Karpas-422 (cell line): ENCODE measurements at regions not wholly inside any gene's neighbourhood (a gene's known extent, or its start where the extent isn't known, plus 50 kb on each side); places are given as distances from the start of the nearest gene placed in this dataset.
"Not testable (repeated sequence)": the region's sequence is repeated elsewhere in the genome, so short reads cannot be mapped to it uniquely, and the experiment has no call there.

Experiments used
- DNase-seq: peaks from one replicate; pipeline ENCODE4 v3.0.0-alpha.2; 2015
- H2AFZ ChIP-seq: fragments of 200-600 bp; sonication (generic); 2 replicates; pipeline ENCODE4 v1.6.1; 2014; ENCODE audit warnings: antibody characterized with exemption, low read length, mixed read lengths
- H3K27ac ChIP-seq: fragments of 200-600 bp; sonication (generic); 2 replicates; pipeline ENCODE4 v1.5.1; 2014; ENCODE audit warnings: mild to moderate bottlenecking, low read length, moderate library complexity
- H3K27me3 ChIP-seq: fragments of 200-600 bp; sonication (generic); 2 replicates; pipeline ENCODE4 v1.6.1; 2014; ENCODE audit warnings: low read length, mixed read lengths
- H3K36me3 ChIP-seq: fragments of 200-600 bp; sonication (generic); 2 replicates; pipeline ENCODE4 v1.6.1; 2014; ENCODE audit warnings: low read length, mixed read lengths; ENCODE audit not compliant: insufficient read depth
- H3K4me1 ChIP-seq: fragments of 200-600 bp; sonication (generic); 2 replicates; pipeline ENCODE4 v1.6.1; 2014; ENCODE audit warnings: mild to moderate bottlenecking, low read length, mixed read lengths
- H3K4me2 ChIP-seq: fragments of 200-600 bp; sonication (generic); 2 replicates; pipeline ENCODE4 v1.6.1; 2014; ENCODE audit warnings: low read length, low read depth, mild to moderate bottlenecking; ENCODE audit not compliant: poor library complexity, severe bottlenecking
- H3K4me3 ChIP-seq: fragments of 200-600 bp; sonication (generic); 2 replicates; pipeline ENCODE4 v1.5.1; 2014; ENCODE audit warnings: mild to moderate bottlenecking, antibody characterized with exemption, low read length, mixed read lengths
- H3K79me2 ChIP-seq: fragments of 200-600 bp; sonication (generic); 2 replicates; pipeline ENCODE4 v1.6.1; 2014; ENCODE audit warnings: mild to moderate bottlenecking, low read length, mixed read lengths
- H3K9ac ChIP-seq: fragments of 200-600 bp; sonication (generic); 2 replicates; pipeline ENCODE4 v1.6.0; 2014; ENCODE audit warnings: low read length
- H3K9me2 ChIP-seq: fragments of 200-600 bp; sonication (generic), shearing (Covaris generic); replicated peaks from 2 replicates; pipeline ENCODE4 v1.6.0; 2014; ENCODE audit warnings: mild to moderate bottlenecking, low read length, moderate library complexity; ENCODE audit not compliant: insufficient read depth
- H3K9me3 ChIP-seq: fragments of 300-700, 200-600 bp; sonication (generic); 2 replicates; pipeline ENCODE4 v1.6.1; 2014; ENCODE audit warnings: low read length, mixed read lengths
- H4K20me1 ChIP-seq: fragments of 200-600 bp; sonication (generic); 2 replicates; pipeline ENCODE4 v1.6.1; 2014; ENCODE audit warnings: mild to moderate bottlenecking, antibody characterized with exemption, low read length, low read depth; ENCODE audit not compliant: insufficient read depth

DNA sequence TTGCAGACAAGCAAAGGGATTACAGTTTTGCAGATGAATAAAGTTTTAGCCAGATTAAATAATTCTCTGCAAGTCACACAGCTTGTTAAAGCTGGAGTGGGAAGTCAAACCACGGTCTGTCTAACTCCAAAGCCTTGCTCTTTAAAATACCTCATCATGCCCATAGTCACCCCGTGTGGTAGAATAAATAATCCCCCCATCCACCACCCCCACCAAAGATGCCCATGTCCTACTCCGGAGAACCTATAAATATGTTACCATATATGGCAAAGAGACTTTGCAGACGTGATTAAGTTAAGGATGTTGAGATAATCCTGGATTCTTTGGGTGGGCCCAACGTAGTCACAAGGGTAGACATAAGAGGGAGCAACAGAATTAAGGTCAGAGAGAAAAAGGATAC lies 118.7 kb downstream of the BEND2 start:
- H3K79me2 ChIP-seq = no peaks in the 10 kb centered on the region
- H3K4me3 ChIP-seq = no peak overlapping the region
- H3K4me1 ChIP-seq = no peaks in the 10 kb centered on the region
- H3K36me3 ChIP-seq = no peaks in the 10 kb centered on the region
- H3K9me2 ChIP-seq = no peaks in the 10 kb centered on the region
- H3K4me2 ChIP-seq = no peak overlapping the region
- no peak overlapping the region for H3K27ac ChIP-seq
- H3K9ac ChIP-seq = no peak overlapping the region
- no peak overlapping the region for H2AFZ ChIP-seq
- no peaks in the 10 kb centered on the region for H3K9me3 ChIP-seq
- no peaks in the 10 kb centered on the region for H3K27me3 ChIP-seq
- DNase-seq = no peak
- no peaks in the 10 kb centered on the region for H4K20me1 ChIP-seq

DNA sequence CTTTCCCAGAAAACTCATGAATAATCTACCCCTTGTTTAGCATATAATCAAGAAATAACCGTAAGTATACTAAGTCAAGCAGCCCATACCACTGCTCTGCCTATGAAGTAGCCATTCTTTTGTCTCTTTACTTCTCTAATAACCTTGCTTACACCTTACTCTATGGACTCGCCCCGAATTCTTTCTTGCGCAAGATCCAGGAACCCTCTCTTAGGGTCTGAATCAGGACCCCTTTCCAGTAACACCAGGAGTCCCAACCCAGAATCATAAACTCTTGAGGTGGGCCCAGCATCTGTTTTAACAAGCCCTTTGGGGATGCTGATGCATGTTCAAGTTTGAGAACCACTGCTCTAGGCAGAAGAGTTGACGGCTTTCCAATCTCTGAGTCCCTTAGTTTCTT lies 119.6 kb downstream of the BEND2 start:
- Histone ChIP-seq H4K20me1 (no peaks in the 10 kb centered on the region), H3K9ac (no peak overlapping the region), H3K27ac (no peak overlapping the region), H3K27me3 (no peaks in the 10 kb centered on the region), H3K9me2 (no peaks in the 10 kb centered on the region), H3K4me3 (no peak overlapping the region), H2AFZ (no peak overlapping the region), H3K9me3 (no peaks in the 10 kb centered on the region), H3K36me3 (no peaks in the 10 kb centered on the region), H3K4me1 (no peaks in the 10 kb centered on the region), H3K4me2 (no peak overlapping the region), H3K79me2 (no peaks in the 10 kb centered on the region)
- no peak for DNase-seq

DNA sequence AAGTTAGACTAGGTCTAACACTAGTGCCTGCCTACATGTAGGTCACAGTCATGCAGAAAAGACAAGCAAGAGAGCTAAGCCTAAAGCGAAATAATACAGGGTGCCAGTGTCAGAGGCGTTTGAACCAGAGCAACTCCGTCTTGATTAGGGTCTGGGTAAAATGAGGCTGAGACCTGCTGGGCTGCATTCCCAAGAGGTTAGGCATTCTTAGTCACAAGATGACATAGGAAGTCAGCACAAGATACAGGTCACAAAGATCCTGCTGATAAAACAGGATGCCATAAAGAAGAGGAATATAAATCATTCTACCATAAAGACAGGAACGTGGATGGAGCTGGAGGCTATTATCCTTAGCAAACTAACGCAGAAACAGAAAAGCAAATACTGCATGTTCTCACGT lies 120.9 kb downstream of the BEND2 start:
- Histone ChIP-seq H3K9me2 (no peaks in the 10 kb centered on the region), H3K79me2 (no peaks in the 10 kb centered on the region), H3K4me2 (no peak overlapping the region), H3K4me3 (no peak overlapping the region), H3K9me3 (no peaks in the 10 kb centered on the region), H3K27ac (no peak overlapping the region), H2AFZ (no peak overlapping the region), H4K20me1 (no peaks in the 10 kb centered on the region), H3K4me1 (no peaks in the 10 kb centered on the region), H3K36me3 (no peaks in the 10 kb centered on the region), H3K9ac (no peak overlapping the region), H3K27me3 (no peaks in the 10 kb centered on the region)
- no peak for DNase-seq

DNA sequence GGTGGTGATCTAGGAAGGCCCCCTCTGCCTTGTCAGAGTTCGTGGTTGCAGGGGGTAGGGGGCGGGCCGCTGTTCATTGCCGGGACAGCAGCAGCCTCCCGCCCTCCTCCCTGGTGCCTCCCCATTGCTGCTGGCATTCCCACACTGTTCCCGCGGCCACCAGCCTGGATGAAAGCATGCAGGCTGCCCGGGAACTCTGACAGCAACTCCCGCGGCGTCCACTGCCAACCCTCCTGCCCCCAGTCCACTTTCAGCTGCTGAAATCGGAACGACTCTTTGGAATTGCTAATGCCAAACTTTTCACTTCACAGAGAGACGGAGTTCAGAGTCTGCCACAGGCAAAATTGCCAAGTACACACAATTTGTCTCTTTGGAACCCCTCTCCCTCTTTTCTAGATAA lies 121.9 kb downstream of the BEND2 start:
- no peaks in the 10 kb centered on the region for H3K9me2 ChIP-seq
- H3K27me3 ChIP-seq = no peaks in the 10 kb centered on the region
- no peaks in the 10 kb centered on the region for H3K79me2 ChIP-seq
- no peak overlapping the region for H3K9ac ChIP-seq
- no peak overlapping the region for H3K4me3 ChIP-seq
- no peaks in the 10 kb centered on the region for H3K36me3 ChIP-seq
- H3K4me1 ChIP-seq = no peaks in the 10 kb centered on the region
- DNase-seq = no peak
- H3K4me2 ChIP-seq = no peak overlapping the region
- H3K9me3 ChIP-seq = no peaks in the 10 kb centered on the region
- H4K20me1 ChIP-seq = no peaks in the 10 kb centered on the region
- H2AFZ ChIP-seq = no peak overlapping the region
- H3K27ac ChIP-seq = no peak overlapping the region

DNA sequence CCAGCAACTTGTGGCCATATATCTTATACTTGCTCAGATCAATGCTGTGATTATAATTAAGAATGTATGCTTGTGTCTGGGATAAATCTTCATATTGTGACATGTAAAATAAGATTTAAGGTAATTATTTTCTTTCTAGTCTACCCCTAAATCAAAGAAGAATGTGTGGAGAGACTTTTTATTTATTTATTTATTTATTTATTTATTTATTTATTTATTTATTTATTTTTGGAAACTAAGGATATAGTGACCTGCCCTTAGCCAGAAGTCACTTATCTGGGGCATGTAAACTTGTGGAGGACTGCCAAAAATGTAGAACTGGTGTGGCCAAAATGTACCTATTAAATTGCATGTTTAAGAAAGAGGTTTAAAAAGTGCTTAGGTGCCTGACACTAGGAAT lies 144.3 kb downstream of the BEND2 start:
- H2AFZ ChIP-seq = no peak overlapping the region
- no peaks in the 10 kb centered on the region for H3K9me2 ChIP-seq
- H3K9ac ChIP-seq = no peak overlapping the region
- DNase-seq = no peak
- H3K9me3 ChIP-seq = no peaks in the 10 kb centered on the region
- no peaks in the 10 kb centered on the region for H3K36me3 ChIP-seq
- H3K27me3 ChIP-seq = no peaks in the 10 kb centered on the region
- no peaks in the 10 kb centered on the region for H3K4me1 ChIP-seq
- H3K79me2 ChIP-seq = no peaks in the 10 kb centered on the region
- no peak overlapping the region for H3K4me2 ChIP-seq
- no peaks in the 10 kb centered on the region for H4K20me1 ChIP-seq
- H3K4me3 ChIP-seq = no peak overlapping the region
- H3K27ac ChIP-seq = no peak overlapping the region

DNA sequence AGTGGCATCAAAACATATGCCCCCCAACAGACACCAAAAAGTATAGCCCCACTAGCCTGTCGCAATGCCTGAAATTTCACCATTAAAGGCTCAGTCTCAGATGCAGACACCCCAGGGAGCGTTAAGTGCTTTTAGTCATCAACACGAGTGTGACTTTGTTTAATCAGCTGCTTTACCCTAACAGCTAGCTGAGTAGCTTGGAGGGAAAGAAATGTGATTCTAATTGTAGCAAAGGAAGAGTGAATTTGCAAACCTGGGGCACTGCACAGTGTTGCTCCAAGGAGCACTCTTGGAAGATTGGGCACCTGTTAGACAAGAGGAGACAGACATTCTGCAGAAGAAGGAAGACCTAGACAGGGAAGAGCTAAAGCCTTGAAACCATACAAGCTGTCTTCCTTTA lies 145.1 kb downstream of the BEND2 start:
- Histone ChIP-seq H3K27ac (no peak overlapping the region), H3K4me3 (no peak overlapping the region), H4K20me1 (no peaks in the 10 kb centered on the region), H3K36me3 (no peaks in the 10 kb centered on the region), H3K9ac (no peak overlapping the region), H2AFZ (no peak overlapping the region), H3K79me2 (no peaks in the 10 kb centered on the region), H3K9me3 (no peaks in the 10 kb centered on the region), H3K4me1 (no peaks in the 10 kb centered on the region), H3K27me3 (no peaks in the 10 kb centered on the region), H3K4me2 (no peak overlapping the region), H3K9me2 (no peaks in the 10 kb centered on the region)
- DNase-seq = no peak

DNA sequence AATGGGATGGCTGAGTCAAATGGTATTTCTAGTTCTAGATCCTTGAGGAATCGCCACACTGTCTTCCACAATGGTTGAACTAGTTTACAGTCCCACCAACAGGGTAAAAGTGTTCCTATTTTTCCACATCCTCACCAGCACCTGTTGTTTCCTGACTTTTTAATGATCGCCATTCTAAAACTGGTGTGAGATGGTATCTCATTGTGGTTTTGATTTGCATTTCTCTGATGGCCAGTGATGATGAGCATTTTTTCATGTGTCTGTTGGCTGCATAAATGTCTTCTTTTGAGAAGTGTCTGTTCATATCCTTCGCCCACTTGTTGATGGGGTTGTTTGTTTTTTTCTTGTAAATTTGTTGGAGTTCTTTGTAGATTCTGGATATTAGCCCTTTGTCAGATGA lies 152.6 kb downstream of the BEND2 start:
- H4K20me1 ChIP-seq, H2AFZ ChIP-seq, H3K4me3 ChIP-seq, H3K27me3 ChIP-seq, H3K36me3 ChIP-seq, H3K4me2 ChIP-seq, H3K9me2 ChIP-seq, H3K9ac ChIP-seq, H3K9me3 ChIP-seq, H3K4me1 ChIP-seq, H3K27ac ChIP-seq, DNase-seq, H3K79me2 ChIP-seq: not testable (repeated sequence)

DNA sequence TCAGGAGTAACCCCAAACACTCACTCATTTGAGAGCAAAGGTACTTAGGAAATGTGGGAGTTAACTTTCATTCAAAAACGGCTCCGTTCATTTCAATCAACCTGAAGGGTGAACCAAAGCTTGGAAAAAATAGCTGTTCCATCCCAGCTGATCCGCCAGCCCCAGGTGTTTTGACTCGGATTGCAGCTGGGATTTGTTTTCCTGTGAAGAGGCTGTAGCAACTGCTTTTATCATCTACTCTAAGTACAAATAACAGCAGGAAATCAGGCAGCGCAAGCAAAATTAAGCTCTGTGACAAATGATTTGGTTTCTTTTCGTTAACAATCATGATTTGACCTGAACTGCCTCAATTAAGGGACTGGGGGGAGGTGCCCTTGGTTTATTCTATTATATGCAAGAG lies 154.7 kb downstream of the BEND2 start:
- H3K36me3 ChIP-seq = no peaks in the 10 kb centered on the region
- H3K4me1 ChIP-seq = no peaks in the 10 kb centered on the region
- no peak for DNase-seq
- no peak overlapping the region for H3K9ac ChIP-seq
- H3K79me2 ChIP-seq = no peaks in the 10 kb centered on the region
- H2AFZ ChIP-seq = no peak overlapping the region
- H3K27ac ChIP-seq = no peak overlapping the region
- no peaks in the 10 kb centered on the region for H3K9me2 ChIP-seq
- no peaks in the 10 kb centered on the region for H3K9me3 ChIP-seq
- no peak overlapping the region for H3K4me2 ChIP-seq
- H4K20me1 ChIP-seq = no peaks in the 10 kb centered on the region
- no peak overlapping the region for H3K4me3 ChIP-seq
- H3K27me3 ChIP-seq = no peaks in the 10 kb centered on the region

DNA sequence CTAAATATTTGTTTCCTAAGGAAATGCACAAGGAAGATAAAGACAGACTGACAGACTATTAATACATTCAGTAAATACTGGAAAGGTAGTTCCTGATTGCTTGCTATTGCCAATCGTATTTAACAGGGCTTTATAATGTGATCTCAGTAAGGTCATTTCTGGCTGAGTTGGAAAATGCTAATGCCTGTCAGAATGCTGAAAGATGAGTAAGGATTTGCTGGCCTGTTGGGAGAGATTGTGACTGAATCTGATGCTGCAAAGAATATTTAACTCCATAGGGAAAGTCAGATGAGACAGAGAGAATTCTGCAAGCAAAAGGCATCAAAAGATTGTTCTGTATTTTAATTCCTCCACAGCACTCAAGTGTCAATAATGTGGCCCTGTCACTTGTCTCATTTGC lies 169.0 kb downstream of the BEND2 start:
- no peak overlapping the region for H3K27ac ChIP-seq
- H3K4me1 ChIP-seq = no peaks in the 10 kb centered on the region
- H3K9me3 ChIP-seq = no peaks in the 10 kb centered on the region
- no peak overlapping the region for H3K4me2 ChIP-seq
- H3K36me3 ChIP-seq = no peaks in the 10 kb centered on the region
- no peaks in the 10 kb centered on the region for H3K9me2 ChIP-seq
- H3K9ac ChIP-seq = no peak overlapping the region
- H3K27me3 ChIP-seq = no peaks in the 10 kb centered on the region
- no peak overlapping the region for H2AFZ ChIP-seq
- no peaks in the 10 kb centered on the region for H4K20me1 ChIP-seq
- no peaks in the 10 kb centered on the region for H3K79me2 ChIP-seq
- no peak for DNase-seq
- no peak overlapping the region for H3K4me3 ChIP-seq
